Bone marrow (tissue), 2 donors: ENCODE measurements at regions not wholly inside any gene's neighbourhood (a gene's known extent, or its start where the extent isn't known, plus 50 kb on each side); places are given as distances from the start of the nearest gene placed in this dataset.

Source experiments
- DNase-seq, 2 donors: peaks; one replicate each; lab custom pipeline; 2025; lab: John Stamatoyannopoulos, UW

- DNase-seq, result no peak
These were observed 287.4 kb upstream of the TARS1 start for GRCh38 chr5:33153372-33153771.

- DNase-seq, result no peak
These were observed 286.9 kb upstream of the TARS1 start for GRCh38 chr5:33153831-33154230.

- DNase-seq, result no peak
These were observed 279.9 kb upstream of the TARS1 start for GRCh38 chr5:33160871-33161270.

GRCh38 chr5:33161421-33161820 lies 279.3 kb upstream of the TARS1 start:
- no peak for DNase-seq

- DNase-seq, result no peak
These were observed 278.7 kb upstream of the TARS1 start for GRCh38 chr5:33162057-33162456.

- no peak for DNase-seq
These were observed 274.2 kb upstream of the TARS1 start for GRCh38 chr5:33166522-33166921.

GRCh38 chr5:33166948-33167347 lies 273.8 kb upstream of the TARS1 start:
- DNase-seq, result no peak

- no peak for DNase-seq
These were observed 273.2 kb upstream of the TARS1 start for GRCh38 chr5:33167541-33167940.

GRCh38 chr5:33170411-33170810 lies 270.4 kb upstream of the TARS1 start:
- no peak for DNase-seq

- DNase-seq, result no peak
These were observed 266.4 kb upstream of the TARS1 start for GRCh38 chr5:33174383-33174782.

- DNase-seq, result no peak
These were observed 261.5 kb upstream of the TARS1 start for GRCh38 chr5:33179301-33179700.

GRCh38 chr5:33180900-33181299 lies 259.9 kb upstream of the TARS1 start:
- DNase-seq, result no peak

- DNase-seq, result no peak
These were observed 257.8 kb upstream of the TARS1 start for GRCh38 chr5:33182986-33183385.

- no peak for DNase-seq
These were observed 256.4 kb upstream of the TARS1 start for GRCh38 chr5:33184367-33184766.

- DNase-seq, result no peak
These were observed 252.7 kb upstream of the TARS1 start for GRCh38 chr5:33188089-33188488.

GRCh38 chr5:33194914-33195313 lies 245.9 kb upstream of the TARS1 start:
- no peak for DNase-seq

- no peak for DNase-seq
These were observed 245.2 kb upstream of the TARS1 start for GRCh38 chr5:33195431-33196165.

- no peak for DNase-seq
These were observed 241.9 kb upstream of the TARS1 start for GRCh38 chr5:33198836-33199235.

- no peak for DNase-seq
These were observed 236.8 kb upstream of the TARS1 start for GRCh38 chr5:33203931-33204330.

GRCh38 chr5:33205079-33205478 lies 235.7 kb upstream of the TARS1 start:
- DNase-seq, result no peak

- DNase-seq, result no peak
These were observed 234.9 kb upstream of the TARS1 start for GRCh38 chr5:33205727-33206410.

- DNase-seq, result no peak
These were observed 233.7 kb upstream of the TARS1 start for GRCh38 chr5:33206962-33207506.

GRCh38 chr5:33209252-33209651 lies 231.5 kb upstream of the TARS1 start:
- no peak for DNase-seq
